ENCODE measurements at regions not wholly inside any gene's neighbourhood (a gene's known extent, or its start where the extent isn't known, plus 50 kb on each side); places are given as distances from the start of the nearest gene placed in this dataset.

GRCh38 chr6:164660781-164661180, 648.6 kb downstream of the C6orf118 start:
- TF ChIP-seq GLIS3 (CRISPR knock-in tag; IDR thresholded peaks at IDR 0.05), result no peak
- no peak for TF ChIP-seq ZNF8 (CRISPR knock-in tag; IDR thresholded peaks at IDR 0.05)
- TF ChIP-seq ZC3H10 (CRISPR knock-in tag; IDR thresholded peaks at IDR 0.05), result no peak
- no peak for TF ChIP-seq ZFP3 (CRISPR knock-in tag; IDR thresholded peaks at IDR 0.05)
- TF ChIP-seq OSR1 (CRISPR knock-in tag; IDR thresholded peaks at IDR 0.05), result no peak
- TF ChIP-seq BACH2 (CRISPR knock-in tag; IDR thresholded peaks at IDR 0.05; ENCODE audit: borderline replicate concordance), result no peak
- TF ChIP-seq TSHZ2 (CRISPR knock-in tag; IDR thresholded peaks at IDR 0.05), result no peak
- TF ChIP-seq ESRRG (CRISPR knock-in tag; IDR thresholded peaks at IDR 0.05), result no peak

GRCh38 chr6:164640956-164641355, 668.4 kb downstream of the C6orf118 start:
- ATAC-seq, result no peak
- no peak for TF ChIP-seq ZNF70 (CRISPR knock-in tag; IDR thresholded peaks at IDR 0.05)
- no peak for TF ChIP-seq ZFP3 (CRISPR knock-in tag; IDR thresholded peaks at IDR 0.05)
- no peak for TF ChIP-seq OSR1 (CRISPR knock-in tag; IDR thresholded peaks at IDR 0.05)
- TF ChIP-seq ISL1 (CRISPR knock-in tag; IDR thresholded peaks at IDR 0.05), result no peak
- no peak for TF ChIP-seq TSHZ2 (CRISPR knock-in tag; IDR thresholded peaks at IDR 0.05)
- no peak for TF ChIP-seq ZNF8 (CRISPR knock-in tag; IDR thresholded peaks at IDR 0.05)
- no peak for TF ChIP-seq ZFP30 (CRISPR knock-in tag; IDR thresholded peaks at IDR 0.05)
- no peak for TF ChIP-seq POU6F1 (CRISPR knock-in tag; IDR thresholded peaks at IDR 0.05; ENCODE audit: borderline replicate concordance, low read depth)
- no peak for TF ChIP-seq CSDC2 (CRISPR knock-in tag; IDR thresholded peaks at IDR 0.05)
- TF ChIP-seq TOX (CRISPR knock-in tag; IDR thresholded peaks at IDR 0.05; ENCODE audit: borderline replicate concordance), result no peak

More at GRCh38 chr6:164660781-164661180, 648.6 kb downstream of the C6orf118 start:
- no peak for ATAC-seq

- ATAC-seq, result no peak
- TF ChIP-seq ISL1 (CRISPR knock-in tag; IDR thresholded peaks at IDR 0.05), result no peak
- TF ChIP-seq GLIS3 (CRISPR knock-in tag; IDR thresholded peaks at IDR 0.05), result no peak
- TF ChIP-seq TOX (CRISPR knock-in tag; IDR thresholded peaks at IDR 0.05; ENCODE audit: borderline replicate concordance), result no peak
- no peak for TF ChIP-seq CREB5 (CRISPR knock-in tag; IDR thresholded peaks at IDR 0.05; ENCODE audit: low read depth)
- no peak for TF ChIP-seq PATZ1 (CRISPR knock-in tag; IDR thresholded peaks at IDR 0.05; ENCODE audit: borderline replicate concordance)
- TF ChIP-seq CSDC2 (CRISPR knock-in tag; IDR thresholded peaks at IDR 0.05), result no peak
Observed at GRCh38 chr6:164628302-164628931, 681.0 kb downstream of the C6orf118 start.

All from SK-N-SH treated with all-trans-retinoic acid at 6 μM for 48 hours (cell line).